ENCODE measurements at regions not wholly inside any gene's neighbourhood (a gene's known extent, or its start where the extent isn't known, plus 50 kb on each side); places are given as distances from the start of the nearest gene placed in this dataset.
"Not testable (repeated sequence)": the region's sequence is repeated elsewhere in the genome, so short reads cannot be mapped to it uniquely, and the experiment has no call there.

DNA sequence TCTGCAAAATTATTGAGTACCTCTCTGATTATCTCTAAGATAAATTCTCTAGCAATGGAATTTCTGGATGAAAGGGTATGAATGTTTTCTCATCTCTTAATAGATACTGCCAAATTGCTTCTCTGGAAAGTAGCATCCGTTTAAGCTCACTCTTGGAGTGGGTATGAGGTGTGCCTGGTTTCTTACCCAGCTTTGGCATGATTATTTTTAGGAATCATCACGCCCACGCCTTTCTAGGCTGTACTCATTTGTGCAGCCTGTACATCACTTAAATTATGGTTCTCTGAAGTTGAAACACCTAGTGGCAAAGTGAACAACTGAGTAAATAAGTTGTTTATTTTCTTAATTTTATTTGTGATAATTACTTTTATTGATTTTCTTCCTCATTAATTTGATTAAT, 156.5 kb upstream of the IL12B start:
- FAIRE-seq (no peak), DNase-seq (ENCODE audit: insufficient read length, low spot score) (no peak)
- TF ChIP-seq POLR2AphosphoS5 (IDR thresholded peaks at IDR 0.05; ENCODE audit: low read depth, low read length) (no peak), PAX5 (IDR thresholded peaks at IDR 0.05; ENCODE audit: insufficient read depth, low read length, severe bottlenecking) (no peak), POU2F2 (IDR thresholded peaks at IDR 0.05; ENCODE audit: low read depth, low read length) (no peak), TAF1 (IDR thresholded peaks at IDR 0.05; ENCODE audit: low read depth, low read length) (no peak), POLR2A (IDR thresholded peaks at IDR 0.05; ENCODE audit: low read depth, low read length) (no peak), SPI1 (IDR thresholded peaks at IDR 0.05; ENCODE audit: low read depth, low read length) (no peak)

GRCh38 chr5:159488516-159488915, 158.2 kb upstream of the IL12B start:
- FAIRE-seq (no peak), DNase-seq (ENCODE audit: insufficient read length, low spot score) (no peak)
- TF ChIP-seq SPI1 (IDR thresholded peaks at IDR 0.05; ENCODE audit: low read depth, low read length) = no peak
- no peak for TF ChIP-seq POU2F2 (IDR thresholded peaks at IDR 0.05; ENCODE audit: low read depth, low read length)
- no peak for TF ChIP-seq POLR2A (IDR thresholded peaks at IDR 0.05; ENCODE audit: low read depth, low read length)
- no peak for TF ChIP-seq PAX5 (IDR thresholded peaks at IDR 0.05; ENCODE audit: insufficient read depth, low read length, severe bottlenecking)

DNA sequence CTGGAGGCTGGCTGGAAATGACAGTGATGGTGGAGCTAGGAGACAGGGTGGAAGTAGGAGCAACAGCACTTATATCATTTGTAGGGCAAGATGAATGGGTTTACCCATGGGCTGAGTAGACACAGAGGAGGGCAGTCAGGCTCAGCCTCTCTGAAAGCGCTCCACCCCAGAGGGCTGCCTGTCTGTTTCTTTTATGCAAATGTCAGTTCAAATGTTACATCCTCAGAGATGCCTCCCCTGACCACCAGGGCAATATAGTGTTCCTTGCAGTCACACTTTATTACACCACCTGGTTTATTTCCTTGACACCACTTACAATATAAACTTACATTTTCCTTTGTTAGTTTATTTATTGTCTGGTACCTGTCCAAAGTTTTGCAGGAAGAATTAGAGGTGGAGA, 159.5 kb upstream of the IL12B start:
- no peak for DNase-seq (ENCODE audit: insufficient read length, low spot score)
- FAIRE-seq = no peak
- TF ChIP-seq POU2F2 (IDR thresholded peaks at IDR 0.05; ENCODE audit: low read depth, low read length) (no peak), SPI1 (IDR thresholded peaks at IDR 0.05; ENCODE audit: low read depth, low read length) (no peak), POLR2A (IDR thresholded peaks at IDR 0.05; ENCODE audit: low read depth, low read length) (no peak), POLR2AphosphoS5 (IDR thresholded peaks at IDR 0.05; ENCODE audit: low read depth, low read length) (no peak), PAX5 (IDR thresholded peaks at IDR 0.05; ENCODE audit: insufficient read depth, low read length, severe bottlenecking) (no peak), TAF1 (IDR thresholded peaks at IDR 0.05; ENCODE audit: low read depth, low read length) (no peak)

- DNase-seq (ENCODE audit: insufficient read length, low spot score) = no peak
- no peak for TF ChIP-seq PAX5 (IDR thresholded peaks at IDR 0.05; ENCODE audit: insufficient read depth, low read length, severe bottlenecking)
- no peak for TF ChIP-seq SPI1 (IDR thresholded peaks at IDR 0.05; ENCODE audit: low read depth, low read length)
- TF ChIP-seq POLR2A (IDR thresholded peaks at IDR 0.05; ENCODE audit: low read depth, low read length) = no peak
- TF ChIP-seq TAF1 (IDR thresholded peaks at IDR 0.05; ENCODE audit: low read depth, low read length) = no peak
- no peak for TF ChIP-seq POU2F2 (IDR thresholded peaks at IDR 0.05; ENCODE audit: low read depth, low read length)
- no peak for TF ChIP-seq POLR2AphosphoS5 (IDR thresholded peaks at IDR 0.05; ENCODE audit: low read depth, low read length)
- FAIRE-seq = no peak
Observed at GRCh38 chr5:159490507-159490906, 160.2 kb upstream of the IL12B start.

GRCh38 chr5:159493696-159494095, 163.4 kb upstream of the IL12B start:
- TF ChIP-seq POU2F2 (IDR thresholded peaks at IDR 0.05; ENCODE audit: low read depth, low read length) (no peak), PAX5 (IDR thresholded peaks at IDR 0.05; ENCODE audit: insufficient read depth, low read length, severe bottlenecking) (no peak), POLR2A (IDR thresholded peaks at IDR 0.05; ENCODE audit: low read depth, low read length) (no peak), SPI1 (IDR thresholded peaks at IDR 0.05; ENCODE audit: low read depth, low read length) (no peak), TAF1 (IDR thresholded peaks at IDR 0.05; ENCODE audit: low read depth, low read length) (no peak), POLR2AphosphoS5 (IDR thresholded peaks at IDR 0.05; ENCODE audit: low read depth, low read length) (no peak)
- FAIRE-seq (no peak), DNase-seq (ENCODE audit: insufficient read length, low spot score) (no peak)

DNA sequence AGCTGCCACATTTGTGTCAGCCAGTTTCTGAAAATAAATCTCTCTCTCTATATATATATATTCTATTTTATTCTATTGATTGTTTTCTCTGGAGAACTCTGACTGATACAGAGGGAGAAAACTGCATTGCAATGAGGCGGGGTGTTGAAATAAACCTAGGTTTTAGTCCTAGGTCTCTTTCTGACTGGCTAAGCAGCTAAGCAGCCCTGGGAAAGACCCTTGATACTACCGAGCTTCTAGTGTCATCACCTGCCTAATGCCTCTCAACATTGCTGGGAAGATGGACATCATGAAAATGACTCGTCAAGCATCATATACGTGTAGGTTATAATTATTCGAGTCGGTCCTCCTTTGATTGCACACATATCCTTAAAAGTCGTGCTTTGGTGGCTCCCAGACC, 166.5 kb upstream of the IL12B start:
- no peak for DNase-seq (ENCODE audit: insufficient read length, low spot score)
- TF ChIP-seq TAF1 (IDR thresholded peaks at IDR 0.05; ENCODE audit: low read depth, low read length) = no peak
- TF ChIP-seq PAX5 (IDR thresholded peaks at IDR 0.05; ENCODE audit: insufficient read depth, low read length, severe bottlenecking) = no peak
- FAIRE-seq = no peak

GRCh38 chr5:159497221-159497620, 166.9 kb upstream of the IL12B start:
- FAIRE-seq = no peak
- DNase-seq (ENCODE audit: insufficient read length, low spot score) = no peak
- TF ChIP-seq TAF1 (IDR thresholded peaks at IDR 0.05; ENCODE audit: low read depth, low read length) (no peak), POU2F2 (IDR thresholded peaks at IDR 0.05; ENCODE audit: low read depth, low read length) (no peak), PAX5 (IDR thresholded peaks at IDR 0.05; ENCODE audit: insufficient read depth, low read length, severe bottlenecking) (no peak), SPI1 (IDR thresholded peaks at IDR 0.05; ENCODE audit: low read depth, low read length) (no peak), POLR2AphosphoS5 (IDR thresholded peaks at IDR 0.05; ENCODE audit: low read depth, low read length) (no peak), POLR2A (IDR thresholded peaks at IDR 0.05; ENCODE audit: low read depth, low read length) (no peak)

GRCh38 chr5:159498630-159499029, 168.3 kb upstream of the IL12B start:
- no peak for FAIRE-seq
- DNase-seq (ENCODE audit: insufficient read length, low spot score) = no peak
- TF ChIP-seq POU2F2 (IDR thresholded peaks at IDR 0.05; ENCODE audit: low read depth, low read length) (no peak), PAX5 (IDR thresholded peaks at IDR 0.05; ENCODE audit: insufficient read depth, low read length, severe bottlenecking) (no peak)

- not testable (repeated sequence) for FAIRE-seq; DNase-seq (ENCODE audit: insufficient read length, low spot score)
Observed at GRCh38 chr5:159502116-159502515, 171.8 kb upstream of the IL12B start.

GRCh38 chr5:159503236-159503635, 172.9 kb upstream of the IL12B start:
- TF ChIP-seq TAF1 (IDR thresholded peaks at IDR 0.05; ENCODE audit: low read depth, low read length) (no peak), POLR2AphosphoS5 (IDR thresholded peaks at IDR 0.05; ENCODE audit: low read depth, low read length) (no peak), PAX5 (IDR thresholded peaks at IDR 0.05; ENCODE audit: insufficient read depth, low read length, severe bottlenecking) (no peak), POU2F2 (IDR thresholded peaks at IDR 0.05; ENCODE audit: low read depth, low read length) (no peak), SPI1 (IDR thresholded peaks at IDR 0.05; ENCODE audit: low read depth, low read length) (no peak), POLR2A (IDR thresholded peaks at IDR 0.05; ENCODE audit: low read depth, low read length) (no peak)
- FAIRE-seq (no peak), DNase-seq (ENCODE audit: insufficient read length, low spot score) (no peak)
